ENCODE measurements at regions not wholly inside any gene's neighbourhood (a gene's known extent, or its start where the extent isn't known, plus 50 kb on each side); places are given as distances from the start of the nearest gene placed in this dataset.

- H3K9me3 ChIP-seq (ENCODE audit: control insufficient read depth, low read depth, low read length), result peaks cover 6% of the 10 kb centered on the region
- dilution Hi-C loops (cut with MboI; ENCODE audit: extremely low pct_ligation_motif_present, low sequenced_read_pairs), result no loop called here
- no peak overlapping the region for H3K9ac ChIP-seq (ENCODE audit: control insufficient read depth, extremely low read depth, insufficient read depth, low read length)
- H3K4me1 ChIP-seq (ENCODE audit: control insufficient read depth, extremely low read depth, insufficient read depth, low read length), result peaks cover 15% of the 10 kb centered on the region
- no peaks in the 10 kb centered on the region for H3K79me2 ChIP-seq (ENCODE audit: control insufficient read depth, insufficient read depth, low read length)
- H2AFZ ChIP-seq (ENCODE audit: control insufficient read depth, low read length), result no peak overlapping the region
- no peak overlapping the region for H3K4me2 ChIP-seq (ENCODE audit: control insufficient read depth, extremely low read depth, insufficient read depth, low read depth, low read length)
- FAIRE-seq (no peak), DNase-seq (ENCODE audit: low read depth, low spot score) (no peak)
- no peaks in the 10 kb centered on the region for H3K36me3 ChIP-seq (ENCODE audit: control insufficient read depth in 2 of 2, extremely low read depth in 1 of 2, insufficient read depth in 2 of 2, low read length in 2 of 2)
- H3K9me1 ChIP-seq (ENCODE audit: control insufficient read depth, extremely low read depth, insufficient read depth, low read length), result peaks cover 3% of the 10 kb centered on the region
- H3K27ac ChIP-seq (ENCODE audit: control insufficient read depth, insufficient read depth, low read length), result no peak overlapping the region
- H3K4me3 ChIP-seq (ENCODE audit: control insufficient read depth in 2 of 3, extremely low read depth in 1 of 3, insufficient read depth in 2 of 3, low read depth in 1 of 3, low read length in 3 of 3), result no peak overlapping the region
- TF ChIP-seq EZH2 (IDR thresholded peaks at IDR 0.05; ENCODE audit: low read length) (no peak), CTCF (optimal IDR thresholded peaks at IDR 0.05 in 1 of 3, IDR thresholded peaks at IDR 0.05 in 1 of 3, conservative IDR thresholded peaks at IDR 0.05 in 1 of 3; ENCODE audit: extremely low read depth in 1 of 3, insufficient read depth in 2 of 3, low read length in 3 of 3) (no peak)
- no peaks in the 10 kb centered on the region for H4K20me1 ChIP-seq (ENCODE audit: control insufficient read depth, extremely low read depth, insufficient read depth, low read length)
- no peaks in the 10 kb centered on the region for H3K27me3 ChIP-seq (ENCODE audit: control insufficient read depth, extremely low read depth, insufficient read depth, low read length)
These were observed 496.8 kb upstream of the AKR1E2 start for GRCh38 chr10:4329225-4329624.

GRCh38 chr10:4326647-4327046, 499.4 kb upstream of the AKR1E2 start:
- Histone ChIP-seq H3K27ac (ENCODE audit: control insufficient read depth, insufficient read depth, low read length) (no peak overlapping the region), H3K27me3 (ENCODE audit: control insufficient read depth, extremely low read depth, insufficient read depth, low read length) (no peaks in the 10 kb centered on the region), H4K20me1 (ENCODE audit: control insufficient read depth, extremely low read depth, insufficient read depth, low read length) (no peaks in the 10 kb centered on the region), H3K36me3 (ENCODE audit: control insufficient read depth in 2 of 2, extremely low read depth in 1 of 2, insufficient read depth in 2 of 2, low read length in 2 of 2) (no peaks in the 10 kb centered on the region), H3K4me1 (ENCODE audit: control insufficient read depth, extremely low read depth, insufficient read depth, low read length) (peaks cover 15% of the 10 kb centered on the region), H3K9me1 (ENCODE audit: control insufficient read depth, extremely low read depth, insufficient read depth, low read length) (peaks cover 2% of the 10 kb centered on the region), H3K9ac (ENCODE audit: control insufficient read depth, extremely low read depth, insufficient read depth, low read length) (no peak overlapping the region), H3K4me3 (ENCODE audit: control insufficient read depth in 2 of 3, extremely low read depth in 1 of 3, insufficient read depth in 2 of 3, low read depth in 1 of 3, low read length in 3 of 3) (no peak overlapping the region), H3K4me2 (ENCODE audit: control insufficient read depth, extremely low read depth, insufficient read depth, low read depth, low read length) (no peak overlapping the region), H3K79me2 (ENCODE audit: control insufficient read depth, insufficient read depth, low read length) (no peaks in the 10 kb centered on the region), H3K9me3 (ENCODE audit: control insufficient read depth, low read depth, low read length) (no peaks in the 10 kb centered on the region), H2AFZ (ENCODE audit: control insufficient read depth, low read length) (no peak overlapping the region)
- FAIRE-seq (no peak), DNase-seq (ENCODE audit: low read depth, low spot score) (no peak)
- TF ChIP-seq CTCF (optimal IDR thresholded peaks at IDR 0.05 in 1 of 3, IDR thresholded peaks at IDR 0.05 in 1 of 3, conservative IDR thresholded peaks at IDR 0.05 in 1 of 3; ENCODE audit: extremely low read depth in 1 of 3, insufficient read depth in 2 of 3, low read length in 3 of 3) (no peak), EZH2 (IDR thresholded peaks at IDR 0.05; ENCODE audit: low read length) (no peak)
- dilution Hi-C loops (cut with MboI; ENCODE audit: extremely low pct_ligation_motif_present, low sequenced_read_pairs), result no loop called here

Measured in keratinocyte (primary cell).